Neuron (in vitro differentiated cells): ENCODE measurements at regions not wholly inside any gene's neighbourhood (a gene's known extent, or its start where the extent isn't known, plus 50 kb on each side); places are given as distances from the start of the nearest gene placed in this dataset.

Experiments used
- H2AFZ ChIP-seq: one replicate; pipeline ENCODE4 v1.6.1; 2013; ENCODE audit warnings: low read depth, mild to moderate bottlenecking, inconsistent platforms, low read length, moderate library complexity
- H3K27me3 ChIP-seq: one replicate; pipeline ENCODE4 v1.6.1; 2013; ENCODE audit warnings: low read length; ENCODE audit not compliant: insufficient read depth
- H3K36me3 ChIP-seq: one replicate; pipeline ENCODE4 v1.6.1; 2013; ENCODE audit warnings: low read length; ENCODE audit not compliant: insufficient read depth
- H3K4me1 ChIP-seq: one replicate; pipeline ENCODE4 v1.6.1; 2013; ENCODE audit warnings: low read length; ENCODE audit not compliant: insufficient read depth
- H3K4me3 ChIP-seq: 2 replicates; pipeline ENCODE4 v1.5.1; 2013; ENCODE audit warnings: mild to moderate bottlenecking, low read length, moderate library complexity
- H3K9me3 ChIP-seq: one replicate; pipeline ENCODE4 v1.6.1; 2013; ENCODE audit warnings: low read length

- no peak overlapping the region for H2AFZ ChIP-seq
- H3K4me3 ChIP-seq = no peak overlapping the region
- peaks cover 6% of the 10 kb centered on the region for H3K4me1 ChIP-seq
- H3K9me3 ChIP-seq = no peaks in the 10 kb centered on the region
- no peaks in the 10 kb centered on the region for H3K36me3 ChIP-seq
- no peaks in the 10 kb centered on the region for H3K27me3 ChIP-seq
Measured at GRCh38 chr5:153206361-153206760, 284.1 kb upstream of the GRIA1 start.

- Histone ChIP-seq H3K27me3 (no peaks in the 10 kb centered on the region), H2AFZ (no peak overlapping the region), H3K4me3 (no peak overlapping the region), H3K9me3 (no peaks in the 10 kb centered on the region), H3K4me1 (peaks cover 12% of the 10 kb centered on the region), H3K36me3 (no peaks in the 10 kb centered on the region)
Measured at GRCh38 chr5:153209016-153209415, 281.5 kb upstream of the GRIA1 start.

DNA sequence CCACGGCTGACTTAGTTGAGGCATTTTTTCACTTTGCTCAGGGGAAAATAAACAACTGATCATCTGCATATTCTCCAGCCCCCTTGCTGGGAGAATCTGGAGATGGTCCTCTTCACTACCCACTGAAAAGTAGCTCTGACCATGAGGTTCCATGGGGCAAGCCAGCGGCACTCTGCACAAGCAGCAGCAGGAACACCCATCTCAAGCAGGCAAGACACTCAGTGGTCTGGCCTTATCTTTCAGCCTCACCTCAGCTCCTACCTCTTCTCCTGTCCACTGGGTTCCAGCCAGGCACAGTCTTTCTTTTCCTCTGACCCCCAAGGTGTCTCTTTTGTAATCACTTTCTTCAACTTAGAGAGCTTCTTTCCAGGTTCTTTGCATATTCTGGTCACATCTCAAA lies 280.8 kb upstream of the GRIA1 start:
- Histone ChIP-seq H3K4me1 (peaks cover 12% of the 10 kb centered on the region), H3K4me3 (no peak overlapping the region), H3K36me3 (no peaks in the 10 kb centered on the region), H3K9me3 (no peaks in the 10 kb centered on the region), H3K27me3 (no peaks in the 10 kb centered on the region), H2AFZ (no peak overlapping the region)

GRCh38 chr5:153211076-153211475 lies 279.4 kb upstream of the GRIA1 start:
- Histone ChIP-seq H3K4me1 (peaks cover 12% of the 10 kb centered on the region), H3K4me3 (no peak overlapping the region), H3K27me3 (no peaks in the 10 kb centered on the region), H3K9me3 (no peaks in the 10 kb centered on the region), H2AFZ (no peak overlapping the region), H3K36me3 (no peaks in the 10 kb centered on the region)

DNA sequence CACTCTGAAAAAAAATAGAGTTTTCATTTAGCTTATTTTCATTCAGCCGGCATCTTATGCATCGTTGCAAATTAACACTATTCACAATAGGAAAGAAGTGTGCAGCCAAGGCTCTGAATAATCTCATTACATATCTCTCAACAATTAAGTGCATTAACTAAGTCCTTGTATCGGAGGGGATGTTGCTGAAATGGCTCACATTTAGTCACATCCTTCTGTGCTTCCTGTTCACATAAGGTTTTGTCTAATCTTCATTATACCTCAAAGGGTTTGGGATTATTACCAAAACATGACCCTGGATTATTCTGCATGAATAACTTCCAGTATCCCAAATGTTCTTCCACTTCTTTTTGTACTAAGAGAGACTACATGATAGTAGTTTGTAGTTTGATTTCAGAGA lies 278.0 kb upstream of the GRIA1 start:
- peaks cover 12% of the 10 kb centered on the region for H3K4me1 ChIP-seq
- no peaks in the 10 kb centered on the region for H3K27me3 ChIP-seq
- no peak overlapping the region for H2AFZ ChIP-seq
- H3K36me3 ChIP-seq = no peaks in the 10 kb centered on the region
- no peaks in the 10 kb centered on the region for H3K9me3 ChIP-seq
- no peak overlapping the region for H3K4me3 ChIP-seq

DNA sequence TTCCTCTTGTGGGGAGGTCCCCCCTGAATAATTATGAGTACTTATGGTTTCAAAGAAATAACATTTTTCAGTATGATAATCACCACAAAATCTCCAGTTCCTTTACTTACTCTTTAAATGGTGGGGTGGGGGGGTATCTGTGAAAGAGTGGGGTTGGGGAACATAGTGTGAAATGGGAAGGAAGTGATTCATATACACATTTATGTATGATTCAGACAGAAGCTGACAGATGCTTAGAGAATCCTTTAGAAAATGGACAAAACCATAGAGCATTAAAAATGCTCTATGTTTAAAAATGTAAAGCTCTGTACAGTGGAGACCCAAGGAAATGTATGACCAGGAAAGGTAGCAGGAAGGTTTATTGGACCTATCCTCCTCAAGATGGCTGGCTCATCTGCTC lies 267.5 kb upstream of the GRIA1 start:
- Histone ChIP-seq H3K9me3 (no peaks in the 10 kb centered on the region), H3K4me3 (no peak overlapping the region), H3K27me3 (no peaks in the 10 kb centered on the region), H3K36me3 (no peaks in the 10 kb centered on the region), H2AFZ (no peak overlapping the region), H3K4me1 (no peaks in the 10 kb centered on the region)

- Histone ChIP-seq H2AFZ (no peak overlapping the region), H3K36me3 (no peaks in the 10 kb centered on the region)
Measured at GRCh38 chr5:153223376-153223775, 267.1 kb upstream of the GRIA1 start.

DNA sequence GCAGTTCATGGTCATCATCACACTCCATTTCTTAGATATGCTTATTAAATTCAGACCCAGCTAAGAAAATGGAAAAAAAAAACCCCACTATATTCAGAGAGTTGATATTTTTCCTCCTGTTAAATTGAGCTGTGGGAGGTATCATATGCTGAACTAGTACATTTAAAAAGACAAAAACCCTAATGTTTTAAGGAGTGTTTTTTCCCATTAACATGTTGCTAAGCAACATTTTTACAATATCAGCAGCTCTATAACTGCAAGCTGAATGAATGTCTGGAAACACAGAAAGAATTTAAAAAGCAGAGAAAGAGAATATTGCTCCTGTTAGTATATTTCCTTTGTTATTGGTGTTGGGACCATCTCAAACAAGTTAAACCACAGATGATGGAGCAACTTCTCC lies 265.8 kb upstream of the GRIA1 start:
- no peaks in the 10 kb centered on the region for H3K27me3 ChIP-seq
- no peak overlapping the region for H2AFZ ChIP-seq
- no peaks in the 10 kb centered on the region for H3K9me3 ChIP-seq
- H3K4me1 ChIP-seq = no peaks in the 10 kb centered on the region
- no peaks in the 10 kb centered on the region for H3K36me3 ChIP-seq
- H3K4me3 ChIP-seq = no peak overlapping the region

More at GRCh38 chr5:153223376-153223775, 267.1 kb upstream of the GRIA1 start:
- H3K9me3 ChIP-seq = no peaks in the 10 kb centered on the region
- H3K27me3 ChIP-seq = no peaks in the 10 kb centered on the region
- H3K4me1 ChIP-seq = no peaks in the 10 kb centered on the region
- no peak overlapping the region for H3K4me3 ChIP-seq

DNA sequence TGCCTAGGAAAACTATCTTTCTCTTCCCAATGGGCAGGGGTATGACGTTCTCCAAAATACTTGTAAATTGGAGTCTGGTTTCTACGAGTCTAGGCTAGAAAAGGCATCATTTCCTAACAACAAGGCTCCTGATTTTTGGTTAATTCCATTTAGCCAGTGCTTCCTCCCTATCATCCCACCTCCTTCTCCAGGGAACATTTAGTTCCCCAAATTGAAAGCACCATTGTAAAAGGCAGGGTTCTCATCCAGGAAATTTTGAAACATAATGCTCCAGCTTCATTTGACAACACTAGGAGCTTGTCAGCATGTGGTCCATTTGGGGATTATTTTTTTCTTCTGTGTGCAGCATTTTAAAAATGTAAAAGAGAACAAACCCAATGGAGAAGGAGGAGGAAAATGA lies 256.5 kb upstream of the GRIA1 start:
- H2AFZ ChIP-seq = no peak overlapping the region
- peaks cover 6% of the 10 kb centered on the region for H3K4me1 ChIP-seq
- H3K4me3 ChIP-seq = no peak overlapping the region
- H3K9me3 ChIP-seq = no peaks in the 10 kb centered on the region
- no peaks in the 10 kb centered on the region for H3K36me3 ChIP-seq
- no peaks in the 10 kb centered on the region for H3K27me3 ChIP-seq

DNA sequence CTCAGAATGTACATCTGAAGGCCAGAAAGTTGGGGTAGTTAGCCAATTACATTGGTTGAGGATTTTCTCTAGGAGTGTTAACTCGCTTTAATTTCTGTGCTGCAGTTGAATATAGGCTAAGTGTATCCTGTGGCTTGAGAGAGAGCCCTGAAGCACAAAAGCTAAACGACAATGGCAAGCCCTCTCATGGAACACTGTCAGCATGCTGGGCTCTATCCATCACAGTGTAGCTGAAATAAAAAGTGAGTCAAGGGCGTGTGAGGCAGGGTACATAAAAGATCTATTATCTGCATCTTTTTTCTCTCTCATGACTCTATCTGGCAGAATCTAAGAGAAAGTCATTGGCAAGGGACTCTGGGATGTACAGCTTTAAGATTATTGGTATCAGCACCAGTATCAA lies 254.2 kb upstream of the GRIA1 start:
- Histone ChIP-seq H2AFZ (no peak overlapping the region), H3K4me1 (peaks cover 6% of the 10 kb centered on the region), H3K9me3 (no peaks in the 10 kb centered on the region), H3K4me3 (no peak overlapping the region), H3K27me3 (no peaks in the 10 kb centered on the region), H3K36me3 (no peaks in the 10 kb centered on the region)

GRCh38 chr5:153237671-153238332 lies 252.7 kb upstream of the GRIA1 start:
- Histone ChIP-seq H3K4me1 (peaks cover 6% of the 10 kb centered on the region), H3K36me3 (no peaks in the 10 kb centered on the region), H3K27me3 (no peaks in the 10 kb centered on the region), H3K4me3 (no peak overlapping the region), H2AFZ (no peak overlapping the region), H3K9me3 (no peaks in the 10 kb centered on the region)

- no peaks in the 10 kb centered on the region for H3K36me3 ChIP-seq
- H2AFZ ChIP-seq = no peak overlapping the region
- H3K27me3 ChIP-seq = no peaks in the 10 kb centered on the region
- H3K4me3 ChIP-seq = no peak overlapping the region
- H3K4me1 ChIP-seq = no peaks in the 10 kb centered on the region
- H3K9me3 ChIP-seq = no peaks in the 10 kb centered on the region
Measured at GRCh38 chr5:153257381-153257780, 233.1 kb upstream of the GRIA1 start.

- Histone ChIP-seq H3K4me3 (no peak overlapping the region), H3K4me1 (no peaks in the 10 kb centered on the region), H2AFZ (no peak overlapping the region), H3K36me3 (no peaks in the 10 kb centered on the region), H3K9me3 (no peaks in the 10 kb centered on the region), H3K27me3 (no peaks in the 10 kb centered on the region)
Measured at GRCh38 chr5:153258469-153258868, 232.0 kb upstream of the GRIA1 start.

- H3K9me3 ChIP-seq = no peaks in the 10 kb centered on the region
- H2AFZ ChIP-seq = no peak overlapping the region
- no peaks in the 10 kb centered on the region for H3K27me3 ChIP-seq
- no peaks in the 10 kb centered on the region for H3K4me1 ChIP-seq
- H3K36me3 ChIP-seq = no peaks in the 10 kb centered on the region
- no peak overlapping the region for H3K4me3 ChIP-seq
Measured at GRCh38 chr5:153267506-153267905, 223.0 kb upstream of the GRIA1 start.
